GM23248 (cell line): ENCODE measurements at regions not wholly inside any gene's neighbourhood (a gene's known extent, or its start where the extent isn't known, plus 50 kb on each side); places are given as distances from the start of the nearest gene placed in this dataset.

Experiments
- DNase-seq: peaks from one replicate; pipeline ENCODE4 v3.0.0-alpha.2; 2015
- H2AFZ ChIP-seq: fragments of 200-600 bp; sonication (generic); 2 replicates; pipeline ENCODE4 v1.6.1; 2016; ENCODE audit warnings: antibody characterized with exemption
- H3F3A ChIP-seq: fragments of 200-600 bp; sonication (generic); 2 replicates; pipeline ENCODE4 v1.6.1; 2016; ENCODE audit warnings: mild to moderate bottlenecking, antibody characterized with exemption, mixed run types; ENCODE audit not compliant: insufficient read depth
- H3K27ac ChIP-seq: fragments of 200-600 bp; sonication (generic); 2 replicates; pipeline ENCODE4 v1.5.1; 2016; ENCODE audit warnings: mild to moderate bottlenecking
- H3K27me3 ChIP-seq: fragments of 200-600 bp; sonication (generic); replicated peaks from 2 replicates; pipeline ENCODE4 v1.6.1; 2016; ENCODE audit warnings: mild to moderate bottlenecking; ENCODE audit not compliant: insufficient read depth
- H3K36me3 ChIP-seq: fragments of 200-600 bp; sonication (generic); 2 replicates; pipeline ENCODE4 v1.6.1; 2016; ENCODE audit warnings: low read depth, mild to moderate bottlenecking
- H3K4me1 ChIP-seq: fragments of 200-600 bp; sonication (generic); 2 replicates; pipeline ENCODE4 v1.6.1; 2016; ENCODE audit warnings: mild to moderate bottlenecking; ENCODE audit not compliant: insufficient read depth
- H3K4me2 ChIP-seq: fragments of 200-600 bp; sonication (generic); one replicate; pipeline ENCODE4 v1.6.1; 2016; ENCODE audit warnings: mild to moderate bottlenecking; ENCODE audit not compliant: unreplicated experiment
- H3K4me3 ChIP-seq: fragments of 200-600 bp; sonication (generic); 2 replicates; pipeline ENCODE4 v1.5.1; 2016; ENCODE audit warnings: mild to moderate bottlenecking
- H3K79me2 ChIP-seq: fragments of 200-600 bp; sonication (generic); 2 replicates; pipeline ENCODE4 v1.6.1; 2016; ENCODE audit warnings: mild to moderate bottlenecking; ENCODE audit not compliant: insufficient read depth
- H3K9ac ChIP-seq: fragments of 200-600 bp; sonication (generic); 2 replicates; pipeline ENCODE4 v1.6.1; 2016; ENCODE audit warnings: mild to moderate bottlenecking
- H3K9me2 ChIP-seq: fragments of 200-600 bp; sonication (generic); 2 replicates; pipeline ENCODE4 v1.6.1; 2016; ENCODE audit warnings: mixed run types, mild to moderate bottlenecking, moderate library complexity; ENCODE audit not compliant: insufficient read depth
- H3K9me3 ChIP-seq: fragments of 200-600 bp; sonication (generic); one replicate; pipeline ENCODE4 v1.6.1; 2017; ENCODE audit warnings: low read depth
- H4K20me1 ChIP-seq: fragments of 200-600 bp; sonication (generic); 2 replicates; pipeline ENCODE4 v1.6.0; 2016; ENCODE audit not compliant: insufficient read depth
- EZH2 ChIP-seq: fragments of 200-600 bp; sonication (generic); IDR thresholded peaks from 2 replicates; pipeline ENCODE4 v1.6.1; 2018; ENCODE audit warnings: antibody characterized with exemption, mild to moderate bottlenecking; ENCODE audit not compliant: insufficient read depth, poor library complexity, severe bottlenecking
- EZH2phosphoT487 ChIP-seq: fragments of 200-600 bp; sonication (generic); IDR thresholded peaks from 2 replicates; pipeline ENCODE4 v1.6.1; 2018; ENCODE audit warnings: antibody characterized with exemption, moderate library complexity, mild to moderate bottlenecking, low read depth; ENCODE audit not compliant: insufficient read depth
- WGBS, 2 experiments: methylation state at CpG; one replicate each; pipeline ENCODE4 v1.1.6; 2015 to 2017; ENCODE audit warnings: low lambda C conversion rate in 2 of 2, low coverage in 1 of 2; ENCODE audit errors: missing lambda C conversion rate in 2 of 2; 5-methylcytosine and 5-hydroxymethylcytosine counted together
- in situ Hi-C: fragments of 300-500 bp; cut with MboI; formaldehyde crosslinking; loops from 2 replicates; pipeline ENCODE4 v1.15.0; 2020

- no peaks in the 10 kb centered on the region for H3K9me2 ChIP-seq
- peaks cover 11% of the 10 kb centered on the region; the same call in 1 of the 2 replicates for H3F3A ChIP-seq
- no peak overlapping the region for H2AFZ ChIP-seq
- no peak overlapping the region for H3K4me3 ChIP-seq
- no peak overlapping the region for H3K9ac ChIP-seq
- H3K4me2 ChIP-seq, result no peak overlapping the region
- no peaks in the 10 kb centered on the region for H3K36me3 ChIP-seq
- no peak for TF ChIP-seq EZH2
- TF ChIP-seq EZH2phosphoT487, result no peak
- H4K20me1 ChIP-seq, result no peaks in the 10 kb centered on the region
- peaks cover 13% of the 10 kb centered on the region for H3K4me1 ChIP-seq
- no peaks in the 10 kb centered on the region for H3K79me2 ChIP-seq
- no peaks in the 10 kb centered on the region for H3K27me3 ChIP-seq
- peak; percentile 69 for DNase-seq
- in situ Hi-C loops, result no loop called here
- no peak overlapping the region for H3K27ac ChIP-seq
- no peaks in the 10 kb centered on the region for H3K9me3 ChIP-seq
These were observed 74.5 kb upstream of the PALM2AKAP2 start for GRCh38 chr9:109705515-109705914.

- Histone ChIP-seq H3K9me2 (no peaks in the 10 kb centered on the region), H3K9me3 (no peaks in the 10 kb centered on the region), H3K9ac (no peak overlapping the region), H2AFZ (no peak overlapping the region), H3K36me3 (no peaks in the 10 kb centered on the region), H4K20me1 (no peaks in the 10 kb centered on the region), H3K79me2 (no peaks in the 10 kb centered on the region), H3K4me2 (no peak overlapping the region), H3K27me3 (no peaks in the 10 kb centered on the region), H3K4me1 (peaks cover 13% of the 10 kb centered on the region), H3K27ac (no peak overlapping the region), H3K4me3 (no peak overlapping the region), H3F3A (peaks cover 11% of the 10 kb centered on the region; the same call in 1 of the 2 replicates)
- DNase-seq, result no peak
- in situ Hi-C loops, result no loop called here
- 83 to 89% methylated on average over 3 of the region's 3 CpGs for WGBS, 2 experiments
- TF ChIP-seq EZH2phosphoT487, result no peak
- TF ChIP-seq EZH2, result no peak
These were observed 72.6 kb upstream of the PALM2AKAP2 start for GRCh38 chr9:109707355-109707754.

- no peaks in the 10 kb centered on the region for H3K27me3 ChIP-seq
- H3K36me3 ChIP-seq, result no peaks in the 10 kb centered on the region
- peaks cover 13% of the 10 kb centered on the region for H3K4me1 ChIP-seq
- H4K20me1 ChIP-seq, result no peaks in the 10 kb centered on the region
- in situ Hi-C loops, result no loop called here
- H2AFZ ChIP-seq, result no peak overlapping the region
- WGBS, 2 experiments, result 8 to 16% methylated on average over 4 of the region's 4 CpGs
- H3K9ac ChIP-seq, result no peak overlapping the region
- no peak overlapping the region for H3K4me2 ChIP-seq
- no peaks in the 10 kb centered on the region for H3K79me2 ChIP-seq
- no peak for TF ChIP-seq EZH2phosphoT487
- TF ChIP-seq EZH2, result no peak
- peak; percentile 44 for DNase-seq
- H3K4me3 ChIP-seq, result no peak overlapping the region
- H3K9me3 ChIP-seq, result no peaks in the 10 kb centered on the region
- no peaks in the 10 kb centered on the region for H3K9me2 ChIP-seq
- no peak overlapping the region for H3K27ac ChIP-seq
- H3F3A ChIP-seq, result peaks cover 11% of the 10 kb centered on the region; the same call in 1 of the 2 replicates
These were observed 71.5 kb upstream of the PALM2AKAP2 start for GRCh38 chr9:109708451-109708945.

- no peaks in the 10 kb centered on the region for H4K20me1 ChIP-seq
- no peak overlapping the region for H3K9ac ChIP-seq
- no peak for TF ChIP-seq EZH2
- TF ChIP-seq EZH2phosphoT487, result no peak
- H3K36me3 ChIP-seq, result no peaks in the 10 kb centered on the region
- H2AFZ ChIP-seq, result no peak overlapping the region
- H3K79me2 ChIP-seq, result no peaks in the 10 kb centered on the region
- no peak overlapping the region for H3K27ac ChIP-seq
- H3K4me1 ChIP-seq, result peaks cover 13% of the 10 kb centered on the region
- H3K27me3 ChIP-seq, result 0 out of 2 replicates have a peak, but pooled peaks cover 8% of the 10 kb centered on the region
- DNase-seq, result no peak
- in situ Hi-C loops, result no loop called here
- peaks cover 11% of the 10 kb centered on the region; the same call in 1 of the 2 replicates for H3F3A ChIP-seq
- H3K9me2 ChIP-seq, result no peaks in the 10 kb centered on the region
- H3K4me3 ChIP-seq, result no peak overlapping the region
- no peaks in the 10 kb centered on the region for H3K9me3 ChIP-seq
- 49 to 57% methylated on average over 3 of the region's 3 CpGs for WGBS, 2 experiments
- no peak overlapping the region for H3K4me2 ChIP-seq
These were observed 70.1 kb upstream of the PALM2AKAP2 start for GRCh38 chr9:109709866-109710265.

- Histone ChIP-seq H3K9me3 (no peaks in the 10 kb centered on the region), H2AFZ (no peak overlapping the region), H3K27me3 (0 out of 2 replicates have a peak, but pooled peaks cover 16% of the 10 kb centered on the region), H3K79me2 (no peaks in the 10 kb centered on the region), H3K4me1 (peaks cover 13% of the 10 kb centered on the region), H3K9ac (no peak overlapping the region), H3K36me3 (no peaks in the 10 kb centered on the region), H3K4me3 (no peak overlapping the region), H3K27ac (no peak overlapping the region), H4K20me1 (no peaks in the 10 kb centered on the region), H3F3A (peaks cover 9% of the 10 kb centered on the region; the same call in 1 of the 2 replicates), H3K9me2 (no peaks in the 10 kb centered on the region), H3K4me2 (no peak overlapping the region)
- no peak for DNase-seq
- in situ Hi-C loops, result no loop called here
- WGBS, 2 experiments, result 0 to 20% methylated on average over 1 of the region's 1 CpG
- no peak for TF ChIP-seq EZH2phosphoT487
- no peak for TF ChIP-seq EZH2
These were observed 69.2 kb upstream of the PALM2AKAP2 start for GRCh38 chr9:109710830-109711229.
